GM12873 (cell line): ENCODE measurements at regions not wholly inside any gene's neighbourhood (a gene's known extent, or its start where the extent isn't known, plus 50 kb on each side); places are given as distances from the start of the nearest gene placed in this dataset.

Experiments used
- TF ChIP-seq, protein P1 (sequence below): IDR thresholded peaks from 2 replicates; pipeline ENCODE4 v1.5.1; 2012; ENCODE audit warnings: low read depth, mild to moderate bottlenecking, moderate library complexity, low read length, control low read depth; ENCODE audit not compliant: insufficient read depth; ENCODE audit errors: missing control alignments

DNA sequence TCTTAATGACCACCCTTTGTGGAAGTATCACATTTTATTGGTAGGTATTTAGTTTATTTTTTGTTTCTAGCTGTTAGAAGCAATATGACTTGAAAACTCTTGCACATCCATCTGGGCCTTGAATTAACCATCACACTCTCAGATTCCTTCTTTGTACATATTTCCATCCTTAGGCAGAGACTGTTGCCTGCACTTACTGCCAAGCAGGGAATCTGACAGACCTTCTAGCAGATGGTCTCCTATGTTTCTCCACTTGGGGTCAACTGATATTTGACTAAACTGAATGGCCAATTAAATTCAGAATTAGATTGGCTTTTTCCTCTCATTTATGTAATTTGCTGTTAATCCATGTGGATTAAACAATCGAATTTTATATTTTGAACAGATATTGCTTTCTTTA is 324.9 kb upstream of the TGFBR2 start:
- TF ChIP-seq, protein P1, sequence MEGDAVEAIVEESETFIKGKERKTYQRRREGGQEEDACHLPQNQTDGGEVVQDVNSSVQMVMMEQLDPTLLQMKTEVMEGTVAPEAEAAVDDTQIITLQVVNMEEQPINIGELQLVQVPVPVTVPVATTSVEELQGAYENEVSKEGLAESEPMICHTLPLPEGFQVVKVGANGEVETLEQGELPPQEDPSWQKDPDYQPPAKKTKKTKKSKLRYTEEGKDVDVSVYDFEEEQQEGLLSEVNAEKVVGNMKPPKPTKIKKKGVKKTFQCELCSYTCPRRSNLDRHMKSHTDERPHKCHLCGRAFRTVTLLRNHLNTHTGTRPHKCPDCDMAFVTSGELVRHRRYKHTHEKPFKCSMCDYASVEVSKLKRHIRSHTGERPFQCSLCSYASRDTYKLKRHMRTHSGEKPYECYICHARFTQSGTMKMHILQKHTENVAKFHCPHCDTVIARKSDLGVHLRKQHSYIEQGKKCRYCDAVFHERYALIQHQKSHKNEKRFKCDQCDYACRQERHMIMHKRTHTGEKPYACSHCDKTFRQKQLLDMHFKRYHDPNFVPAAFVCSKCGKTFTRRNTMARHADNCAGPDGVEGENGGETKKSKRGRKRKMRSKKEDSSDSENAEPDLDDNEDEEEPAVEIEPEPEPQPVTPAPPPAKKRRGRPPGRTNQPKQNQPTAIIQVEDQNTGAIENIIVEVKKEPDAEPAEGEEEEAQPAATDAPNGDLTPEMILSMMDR = no peak

DNA sequence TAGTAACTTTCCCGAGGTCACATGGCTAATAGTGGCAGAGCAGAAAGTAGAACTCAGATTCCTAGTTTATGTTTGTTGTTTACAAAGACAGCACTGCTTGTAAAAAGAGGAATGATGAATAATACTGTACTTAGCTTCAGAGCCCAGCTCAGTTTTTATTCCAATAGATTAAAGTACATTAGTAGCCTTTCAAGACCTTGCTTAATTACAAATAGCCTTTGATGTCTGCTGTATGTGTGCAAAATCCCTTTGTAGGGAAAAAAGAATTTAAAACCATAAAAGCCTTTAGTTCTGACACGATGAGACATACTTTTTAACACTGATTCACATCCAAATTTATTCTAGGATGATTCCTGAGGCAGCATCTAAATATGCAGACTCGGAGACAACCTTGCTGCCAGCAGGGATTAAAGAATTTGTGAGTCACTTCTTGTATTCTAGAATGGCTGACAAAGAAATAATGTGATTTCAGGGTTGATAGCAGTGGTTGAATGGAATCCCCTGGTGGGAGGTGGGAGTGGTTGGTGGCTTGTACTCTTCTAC is 324.2 kb upstream of the TGFBR2 start:
- TF ChIP-seq, protein P1 = no peak

DNA sequence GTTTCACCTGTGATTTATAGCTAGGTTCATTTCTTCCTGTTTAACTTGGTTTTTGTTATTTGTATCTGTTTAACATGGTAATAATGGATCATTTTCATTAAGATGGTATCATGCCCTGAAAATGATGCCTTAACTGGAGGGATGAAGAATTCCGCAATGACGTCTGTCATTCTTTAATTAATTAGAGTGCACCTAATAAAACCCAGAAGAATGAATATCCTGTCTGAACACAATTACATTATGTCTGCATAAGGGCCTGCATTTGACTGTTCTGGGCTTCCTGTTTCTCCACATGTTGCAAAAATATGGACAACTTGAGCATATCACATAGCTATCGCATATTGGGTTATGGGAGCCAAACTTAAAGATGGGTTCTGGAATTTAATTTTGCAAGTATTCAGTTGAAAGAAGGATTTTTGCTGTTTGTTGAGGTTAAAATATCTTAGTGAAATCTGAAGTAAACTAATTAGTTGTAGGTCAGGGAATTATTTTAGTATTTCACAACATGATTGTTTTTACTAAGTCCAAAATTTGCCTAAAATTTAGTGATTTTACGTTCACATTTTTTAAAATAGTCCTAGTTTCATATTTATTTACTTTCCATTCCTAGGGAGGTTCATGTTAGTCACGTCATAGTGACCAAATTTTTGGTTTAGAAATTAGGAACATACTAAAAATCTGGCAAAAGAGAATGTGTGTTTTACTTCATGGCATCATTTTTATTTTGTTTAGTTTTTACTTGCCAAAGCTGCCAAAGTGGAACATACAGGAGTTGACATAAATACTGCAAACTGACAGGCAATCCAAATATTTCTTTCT is 321.0 kb upstream of the TGFBR2 start:
- TF ChIP-seq, protein P1 = no peak

DNA sequence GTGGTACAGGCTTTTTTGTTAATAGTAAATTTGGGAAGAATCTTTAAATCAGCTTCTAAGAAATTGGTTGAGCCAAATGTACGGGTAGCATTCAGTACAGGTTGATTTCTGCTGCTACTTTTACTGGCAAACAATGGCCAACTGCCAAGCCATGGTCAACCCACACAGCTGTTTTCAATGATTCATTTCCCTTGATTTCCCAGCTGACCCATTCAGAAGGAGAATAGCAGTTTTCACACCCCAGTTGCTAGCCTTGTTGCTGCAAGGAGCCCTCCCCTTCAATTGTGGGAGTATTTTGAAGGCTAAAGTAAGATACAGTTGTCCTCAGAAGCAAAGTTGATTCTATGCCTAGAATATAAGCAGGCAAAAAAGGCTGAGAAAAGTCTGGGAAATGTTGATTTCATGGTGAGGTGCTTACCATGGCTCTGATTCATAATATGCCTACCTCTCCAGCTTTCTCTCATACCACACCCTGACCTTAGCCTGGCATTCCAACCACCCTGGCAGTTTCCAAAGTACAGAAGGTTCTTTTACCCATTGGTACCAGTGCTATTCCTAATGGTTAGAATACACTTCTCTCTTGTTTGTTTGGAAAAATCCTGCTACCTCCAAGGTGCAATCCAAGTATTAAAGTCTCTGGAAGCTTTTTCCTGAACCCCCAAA is 320.3 kb upstream of the TGFBR2 start:
- TF ChIP-seq, protein P1 = no peak

DNA sequence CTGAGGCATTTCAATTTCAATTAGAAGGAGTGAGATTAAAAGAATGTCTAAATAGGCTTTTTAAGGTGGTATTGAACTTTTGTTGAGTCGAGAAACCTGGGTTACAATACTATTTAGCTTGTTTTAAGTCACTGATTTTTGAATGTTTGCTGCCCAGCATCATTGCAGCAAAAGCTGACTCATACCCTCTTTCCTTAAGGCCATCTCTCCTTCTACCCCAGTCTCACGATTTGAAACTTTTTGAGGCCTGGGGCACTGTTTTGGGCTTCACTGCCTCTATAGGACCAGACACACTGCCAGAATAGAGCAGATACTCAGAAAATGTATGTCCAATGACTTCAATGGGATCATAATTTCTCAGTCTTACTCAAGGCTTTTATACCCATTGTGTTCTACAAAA is 319.6 kb upstream of the TGFBR2 start:
- TF ChIP-seq, protein P1 = no peak

DNA sequence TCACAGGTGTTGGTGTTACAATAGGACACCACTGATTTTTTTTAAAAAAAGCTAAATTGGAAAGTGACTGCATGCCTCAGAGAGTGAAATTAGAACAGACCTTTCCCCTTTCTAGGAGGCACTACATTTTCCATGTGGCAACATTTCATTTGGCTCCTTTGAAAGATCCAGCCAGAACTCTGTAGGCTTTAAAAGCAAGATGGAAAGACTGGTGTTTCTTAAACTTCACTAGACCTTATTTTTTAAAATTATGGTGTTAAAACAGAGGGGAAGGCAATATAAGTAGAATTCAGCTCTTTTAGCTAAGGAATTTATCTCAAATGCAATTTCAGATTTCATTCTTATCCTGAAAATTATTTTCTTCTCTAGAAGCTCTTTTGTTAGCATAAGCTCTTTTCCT is 317.6 kb upstream of the TGFBR2 start:
- TF ChIP-seq, protein P1 = no peak

DNA sequence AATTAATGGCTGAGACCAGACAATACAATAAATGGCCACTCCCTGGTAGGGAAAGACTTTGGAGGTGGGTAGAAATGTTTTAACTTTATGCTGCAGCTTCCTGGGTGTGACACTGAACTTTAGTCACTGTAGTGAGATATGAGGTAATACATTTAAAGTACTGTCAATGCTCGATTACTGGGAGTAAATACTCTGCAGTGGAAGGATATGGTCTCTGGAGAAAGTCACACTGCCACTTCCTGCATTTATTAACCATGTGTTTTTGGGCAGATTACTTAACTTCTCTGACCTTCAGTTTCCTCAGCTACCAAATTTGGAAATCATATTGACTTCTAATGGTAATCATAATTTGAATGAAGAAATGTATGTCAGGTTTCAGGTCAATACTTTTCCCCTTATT is 317.1 kb upstream of the TGFBR2 start:
- TF ChIP-seq, protein P1 = no peak
